ENCODE measurements at regions not wholly inside any gene's neighbourhood (a gene's known extent, or its start where the extent isn't known, plus 50 kb on each side); places are given as distances from the start of the nearest gene placed in this dataset.
"Not testable (repeated sequence)": the region's sequence is repeated elsewhere in the genome, so short reads cannot be mapped to it uniquely, and the experiment has no call there.

GRCh38 chr2:126276268-126276667 lies 379.7 kb upstream of the GYPC start:
- TF ChIP-seq RXRA (IDR thresholded peaks at IDR 0.05); CTCF (IDR thresholded peaks at IDR 0.05; ENCODE audit: low read depth, low read length, missing input control); EGR1 (IDR thresholded peaks at IDR 0.05; ENCODE audit: low read depth in 2 of 2); REST (IDR thresholded peaks at IDR 0.05); YY1 (IDR thresholded peaks at IDR 0.05); ZBTB33 (IDR thresholded peaks at IDR 0.05); RAD21 (IDR thresholded peaks at IDR 0.05); JUND (IDR thresholded peaks at IDR 0.05): not testable (repeated sequence)
